Dendritic cell treated with granulocyte-macrophage colony-stimulating factor and Interleukin-4, amounts not matched to agents 40 ng/mL and 50 ng/mL, for 4 days (primary cell): ENCODE measurements at regions not wholly inside any gene's neighbourhood (a gene's known extent, or its start where the extent isn't known, plus 50 kb on each side); places are given as distances from the start of the nearest gene placed in this dataset.

Experiments used
- H3K27ac Mint-ChIP-seq: one replicate; pipeline ENCODE4 v1.8.0; 2022; ENCODE audit warnings: mild to moderate bottlenecking, mixed read lengths
- H3K27me3 Mint-ChIP-seq: one replicate; pipeline ENCODE4 v1.8.0; 2022; ENCODE audit warnings: mild to moderate bottlenecking, mixed read lengths
- H3K36me3 Mint-ChIP-seq: one replicate; pipeline ENCODE4 v1.8.0; 2022; ENCODE audit warnings: low read depth, mixed read lengths
- H3K4me1 Mint-ChIP-seq: one replicate; pipeline ENCODE4 v1.8.0; 2022; ENCODE audit warnings: low read depth, mixed read lengths
- H3K4me3 Mint-ChIP-seq: one replicate; pipeline ENCODE4 v1.8.0; 2022; ENCODE audit warnings: mild to moderate bottlenecking, moderate library complexity, mixed read lengths
- H3K9me3 Mint-ChIP-seq: one replicate; pipeline ENCODE4 v1.8.0; 2022; ENCODE audit warnings: mixed read lengths
- intact Hi-C: fragments of 100-400 bp; cut with micrococcal nuclease; formaldehyde crosslinking; loops from one replicate; pipeline ENCODE4 v1.15.0; 2022

GRCh38 chr18:78861116-78861515 is 118.5 kb upstream of the SALL3 start:
- no peaks in the 10 kb centered on the region for H3K36me3 Mint-ChIP-seq
- peaks cover 11% of the 10 kb centered on the region for H3K27me3 Mint-ChIP-seq
- H3K9me3 Mint-ChIP-seq, result peaks cover 7% of the 10 kb centered on the region
- H3K27ac Mint-ChIP-seq, result no peak overlapping the region
- no peak overlapping the region for H3K4me3 Mint-ChIP-seq
- no peaks in the 10 kb centered on the region for H3K4me1 Mint-ChIP-seq
- intact Hi-C loops, result no loop called here

DNA sequence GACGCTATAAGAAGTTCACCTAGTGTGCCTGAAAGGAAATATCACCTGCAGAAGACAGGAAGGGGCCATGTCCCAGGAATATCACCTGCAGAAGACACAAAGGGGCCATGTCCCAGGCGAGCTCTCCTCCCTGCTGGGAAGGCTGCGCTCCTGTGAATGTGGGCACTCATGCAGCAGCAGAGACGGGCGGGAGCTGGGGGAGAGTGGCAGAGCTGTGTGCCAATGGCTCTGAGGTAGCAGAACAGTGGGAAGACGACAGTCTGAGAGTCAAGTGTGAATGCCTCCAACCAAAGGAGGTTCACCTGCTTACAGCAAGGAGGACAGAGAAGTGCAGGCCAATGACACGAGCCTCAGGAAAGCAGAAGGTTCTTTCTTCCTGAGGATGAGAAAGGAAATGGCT is 117.9 kb upstream of the SALL3 start:
- Mint-ChIP-seq H3K4me1 (no peaks in the 10 kb centered on the region), H3K4me3 (no peak overlapping the region), H3K9me3 (peaks cover 1% of the 10 kb centered on the region), H3K27ac (no peak overlapping the region), H3K27me3 (peaks cover 11% of the 10 kb centered on the region), H3K36me3 (no peaks in the 10 kb centered on the region)
- intact Hi-C loops, result no loop called here

- peaks cover 11% of the 10 kb centered on the region for H3K27me3 Mint-ChIP-seq
- H3K4me1 Mint-ChIP-seq, result no peaks in the 10 kb centered on the region
- no peak overlapping the region for H3K27ac Mint-ChIP-seq
- no peak overlapping the region for H3K4me3 Mint-ChIP-seq
- intact Hi-C loops, result no loop called here
- no peaks in the 10 kb centered on the region for H3K36me3 Mint-ChIP-seq
- no peaks in the 10 kb centered on the region for H3K9me3 Mint-ChIP-seq
These were observed 117.2 kb upstream of the SALL3 start for GRCh38 chr18:78862395-78862794.

DNA sequence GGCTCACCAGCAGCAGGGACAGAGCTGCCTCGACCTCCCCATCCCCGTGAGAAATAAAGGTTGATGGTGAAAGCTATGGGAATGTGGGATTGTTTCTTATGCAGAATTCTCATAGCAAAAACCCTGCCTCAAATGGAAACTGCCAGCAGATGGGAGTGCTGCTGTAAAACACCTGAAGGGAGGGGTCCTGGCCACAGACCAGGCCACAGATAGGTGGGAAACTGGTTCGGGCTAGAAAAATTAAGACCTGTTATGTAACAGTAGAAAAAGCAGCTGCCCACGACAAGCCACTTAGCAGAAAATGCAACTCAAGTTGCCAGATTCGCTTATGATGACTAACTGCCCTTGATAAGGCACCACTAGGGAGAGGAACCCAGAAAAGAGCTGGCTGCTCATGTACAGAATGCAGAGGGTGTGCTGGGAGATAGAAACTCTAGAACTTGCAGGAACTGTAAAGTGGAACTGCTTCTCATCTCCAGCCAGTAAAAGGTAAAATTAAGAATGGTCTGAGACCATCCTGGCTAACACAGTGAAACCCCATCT is 114.5 kb upstream of the SALL3 start:
- Mint-ChIP-seq H3K27me3 (peaks cover 15% of the 10 kb centered on the region), H3K36me3 (no peaks in the 10 kb centered on the region), H3K27ac (no peak overlapping the region), H3K9me3 (no peaks in the 10 kb centered on the region), H3K4me1 (no peaks in the 10 kb centered on the region), H3K4me3 (no peak overlapping the region)
- intact Hi-C loops, result no loop called here

DNA sequence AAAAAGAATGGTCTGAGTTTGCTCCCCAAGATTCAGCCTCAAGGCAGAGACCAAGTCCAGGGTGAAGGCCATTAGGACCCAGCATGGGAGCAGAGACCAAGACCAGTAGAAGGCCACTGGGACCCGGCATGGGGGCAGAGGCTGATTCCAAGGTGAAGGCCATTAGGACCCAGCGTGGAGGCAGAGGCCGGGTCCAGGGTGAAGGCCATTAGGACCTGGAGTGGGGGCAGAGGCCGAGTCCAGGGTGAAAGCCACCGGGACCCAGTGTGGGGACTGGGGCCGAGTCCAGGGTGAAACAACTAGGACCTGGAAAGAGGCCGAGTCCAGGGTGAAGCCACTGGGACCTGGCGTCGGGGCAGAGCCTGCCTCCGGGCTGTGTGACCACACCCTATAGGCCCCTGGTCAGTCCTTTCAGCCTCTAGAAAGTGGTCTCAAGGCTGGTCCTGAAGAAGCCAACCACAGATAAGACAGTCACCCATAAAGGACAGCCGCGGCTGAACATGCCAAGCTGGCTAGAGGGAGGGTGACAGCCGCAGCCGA is 113.8 kb upstream of the SALL3 start:
- Mint-ChIP-seq H3K27ac (no peak overlapping the region), H3K9me3 (no peaks in the 10 kb centered on the region), H3K27me3 (peaks cover 18% of the 10 kb centered on the region), H3K36me3 (no peaks in the 10 kb centered on the region), H3K4me1 (no peaks in the 10 kb centered on the region), H3K4me3 (no peak overlapping the region)
- intact Hi-C loops, result no loop called here

DNA sequence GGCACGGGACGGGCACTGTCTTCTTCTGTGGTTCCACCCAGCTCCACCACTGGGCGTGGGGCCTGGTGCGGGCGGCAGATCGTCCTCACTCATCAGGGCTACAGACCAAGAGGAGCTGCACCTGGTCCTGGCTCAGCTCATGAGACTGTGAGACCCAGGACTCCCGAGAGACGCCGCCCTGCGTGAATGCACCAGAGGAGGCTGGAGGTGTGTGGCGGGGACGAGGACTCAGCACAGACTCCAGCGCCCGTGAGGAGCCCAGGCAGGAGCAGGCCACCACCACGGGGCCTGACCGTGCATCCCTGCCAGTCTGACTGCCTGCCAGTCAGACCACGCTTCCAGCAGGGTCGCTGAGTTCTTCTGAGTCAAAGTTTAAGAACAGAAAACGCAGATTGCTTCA is 112.5 kb upstream of the SALL3 start:
- intact Hi-C loops, result no loop called here
- H3K27ac Mint-ChIP-seq, result no peak overlapping the region
- no peaks in the 10 kb centered on the region for H3K9me3 Mint-ChIP-seq
- H3K4me3 Mint-ChIP-seq, result no peak overlapping the region
- H3K36me3 Mint-ChIP-seq, result no peaks in the 10 kb centered on the region
- no peaks in the 10 kb centered on the region for H3K4me1 Mint-ChIP-seq
- peaks cover 15% of the 10 kb centered on the region for H3K27me3 Mint-ChIP-seq

DNA sequence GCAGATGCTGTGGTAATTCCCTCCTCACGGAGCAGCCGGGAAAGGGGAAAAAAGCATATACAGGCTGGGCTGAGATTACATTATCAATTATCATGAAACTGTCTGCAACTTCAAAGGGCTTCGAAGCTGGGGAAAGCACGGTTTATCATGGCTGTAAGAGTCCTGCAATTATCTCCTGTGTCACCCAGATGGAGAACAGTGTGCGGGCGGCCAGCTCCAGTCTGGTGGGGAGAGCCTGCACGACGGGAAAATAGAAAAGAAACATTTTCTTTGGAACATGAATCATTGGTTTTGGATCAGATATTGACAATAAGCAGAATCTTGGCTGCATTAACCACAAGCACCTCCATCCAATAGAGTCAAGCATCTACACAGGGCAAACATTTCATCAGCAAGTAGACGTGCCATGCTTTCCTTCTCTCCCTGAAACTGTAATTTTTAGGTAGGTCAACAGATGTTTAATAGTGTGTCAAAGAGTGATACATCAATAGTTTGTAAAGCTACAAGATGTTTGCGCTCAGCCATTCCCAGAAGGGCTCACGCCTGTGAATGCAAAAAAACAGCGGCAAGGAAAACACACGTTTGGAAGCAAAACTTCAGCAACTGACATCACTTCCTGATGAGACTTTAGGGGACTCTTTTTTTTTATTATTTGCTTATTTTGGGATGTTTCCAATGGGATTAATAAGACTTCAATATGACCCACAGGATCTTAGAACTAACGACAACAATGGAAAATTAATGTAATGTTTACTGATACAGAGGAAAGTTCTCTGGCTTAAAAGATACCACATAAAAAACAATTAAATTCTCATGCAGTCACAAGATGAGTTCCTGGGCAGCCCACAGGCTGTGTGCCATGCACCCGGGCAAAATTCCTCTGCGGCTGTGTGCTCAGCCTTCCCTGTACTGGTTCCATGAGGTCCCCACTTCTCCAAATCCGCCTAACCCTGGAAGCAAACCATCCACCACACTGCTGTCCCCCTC is 111.0 kb upstream of the SALL3 start:
- Mint-ChIP-seq H3K4me1 (no peaks in the 10 kb centered on the region), H3K27me3 (peaks cover 11% of the 10 kb centered on the region), H3K4me3 (no peak overlapping the region), H3K27ac (no peak overlapping the region), H3K9me3 (no peaks in the 10 kb centered on the region), H3K36me3 (no peaks in the 10 kb centered on the region)
- intact Hi-C loops, result no loop called here

GRCh38 chr18:78871618-78872017 is 108.0 kb upstream of the SALL3 start:
- Mint-ChIP-seq H3K4me1 (peaks cover 21% of the 10 kb centered on the region), H3K36me3 (no peaks in the 10 kb centered on the region), H3K9me3 (no peaks in the 10 kb centered on the region), H3K27me3 (peaks cover 9% of the 10 kb centered on the region), H3K4me3 (no peak overlapping the region), H3K27ac (no peak overlapping the region)
- intact Hi-C loops, result no loop called here

GRCh38 chr18:78873926-78874500 is 105.6 kb upstream of the SALL3 start:
- intact Hi-C loops, result loop anchor here (2.0 kb wide), 1 partner anchor 43 kb away; no protein-coding TSS in a partner anchor
- H3K27ac Mint-ChIP-seq, result no peak overlapping the region
- peaks cover 8% of the 10 kb centered on the region for H3K27me3 Mint-ChIP-seq
- no peak overlapping the region for H3K4me3 Mint-ChIP-seq
- H3K36me3 Mint-ChIP-seq, result no peaks in the 10 kb centered on the region
- no peaks in the 10 kb centered on the region for H3K9me3 Mint-ChIP-seq
- peaks cover 28% of the 10 kb centered on the region for H3K4me1 Mint-ChIP-seq

DNA sequence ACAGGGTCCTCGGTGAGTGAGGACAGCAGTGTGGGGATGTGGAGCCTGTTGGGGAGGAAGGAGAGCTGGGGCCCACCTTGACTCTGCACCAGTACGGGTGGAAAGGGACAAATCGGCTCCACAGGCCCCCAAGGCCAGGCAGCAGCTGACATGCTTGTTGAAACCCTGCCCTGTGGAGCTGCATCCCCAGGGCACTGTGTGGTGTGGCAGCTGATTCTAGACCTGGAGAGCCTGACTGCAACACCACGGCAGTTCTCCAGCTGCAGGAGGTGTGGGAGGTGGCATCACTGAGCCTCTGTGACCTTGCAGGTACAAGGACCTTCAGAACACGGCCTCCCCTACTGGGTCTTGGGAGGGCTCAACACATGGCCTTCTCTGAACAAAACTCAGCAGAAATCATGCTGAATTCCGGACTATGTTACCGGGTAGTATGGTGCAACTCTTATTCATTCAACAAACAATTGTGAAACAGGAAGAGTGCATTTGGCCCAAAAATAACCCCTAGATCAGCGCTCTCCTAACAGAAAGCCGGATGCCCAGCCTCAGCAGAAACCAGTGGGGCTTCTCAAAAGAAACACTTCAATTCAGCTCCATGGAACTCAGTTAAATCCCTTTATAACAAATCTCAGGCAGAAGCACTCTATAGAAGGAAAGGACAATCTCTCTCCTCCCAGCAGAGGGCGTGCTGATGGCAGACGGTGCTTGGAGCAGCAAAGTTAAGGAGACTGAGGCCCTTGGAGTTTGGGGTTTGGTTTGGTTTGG is 104.4 kb upstream of the SALL3 start:
- no peaks in the 10 kb centered on the region for H3K36me3 Mint-ChIP-seq
- no peaks in the 10 kb centered on the region for H3K9me3 Mint-ChIP-seq
- no peak overlapping the region for H3K4me3 Mint-ChIP-seq
- intact Hi-C loops, result loop anchor here (1.0 to 2.0 kb wide), 2 partner anchors 42 to 371 kb away; no protein-coding TSS in a partner anchor
- H3K4me1 Mint-ChIP-seq, result peaks cover 28% of the 10 kb centered on the region
- peaks cover 6% of the 10 kb centered on the region for H3K27me3 Mint-ChIP-seq
- no peak overlapping the region for H3K27ac Mint-ChIP-seq

DNA sequence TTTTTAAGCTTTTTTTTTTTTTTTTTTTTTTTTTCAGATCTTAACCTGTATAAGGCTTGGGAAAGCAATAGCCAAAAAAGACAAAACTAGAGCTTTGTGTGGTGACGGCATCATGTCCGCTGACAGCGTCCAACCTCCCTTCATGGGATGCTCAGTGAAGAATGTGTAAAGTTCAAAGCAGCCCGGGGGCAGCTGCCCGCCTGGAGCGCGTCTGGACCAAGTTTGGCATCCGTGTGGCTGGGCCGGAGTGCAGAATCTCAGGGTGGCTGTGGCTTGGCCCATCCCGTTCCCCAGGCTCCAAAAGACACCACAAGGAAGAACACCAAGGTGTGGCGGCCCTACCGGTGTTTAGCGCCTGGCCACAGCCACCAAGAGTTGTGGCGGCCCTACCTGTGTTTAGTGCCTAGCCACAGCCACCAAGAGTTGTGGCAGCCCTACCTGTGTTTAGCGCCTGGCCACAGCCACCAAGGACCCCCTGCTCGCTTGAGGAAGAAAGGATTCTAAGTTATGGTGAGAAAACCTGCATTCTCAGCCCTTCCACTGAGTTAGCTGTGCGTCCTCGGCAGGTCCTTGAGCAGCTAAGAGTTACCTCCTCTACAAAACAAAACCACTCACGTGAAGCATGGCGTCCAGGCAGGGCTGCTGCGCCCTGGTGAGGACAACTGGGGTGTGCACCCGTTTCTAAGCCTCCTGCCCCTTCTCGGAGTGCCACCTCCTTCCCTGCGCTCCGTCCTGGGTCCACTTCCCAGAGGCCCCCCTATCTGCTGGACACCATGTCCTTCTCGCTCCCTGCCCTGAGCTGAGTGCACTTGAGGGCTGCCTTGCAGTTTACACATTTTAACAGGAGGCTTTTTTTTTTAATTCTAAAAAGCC is 103.6 kb upstream of the SALL3 start:
- intact Hi-C loops, result loop anchor here (1.0 to 2.0 kb wide), 2 partner anchors 41 to 370 kb away; no protein-coding TSS in a partner anchor
- Mint-ChIP-seq H3K36me3 (no peaks in the 10 kb centered on the region), H3K27me3 (peaks cover 3% of the 10 kb centered on the region), H3K4me3 (no peak overlapping the region), H3K9me3 (no peaks in the 10 kb centered on the region), H3K27ac (no peak overlapping the region), H3K4me1 (peaks cover 28% of the 10 kb centered on the region)

DNA sequence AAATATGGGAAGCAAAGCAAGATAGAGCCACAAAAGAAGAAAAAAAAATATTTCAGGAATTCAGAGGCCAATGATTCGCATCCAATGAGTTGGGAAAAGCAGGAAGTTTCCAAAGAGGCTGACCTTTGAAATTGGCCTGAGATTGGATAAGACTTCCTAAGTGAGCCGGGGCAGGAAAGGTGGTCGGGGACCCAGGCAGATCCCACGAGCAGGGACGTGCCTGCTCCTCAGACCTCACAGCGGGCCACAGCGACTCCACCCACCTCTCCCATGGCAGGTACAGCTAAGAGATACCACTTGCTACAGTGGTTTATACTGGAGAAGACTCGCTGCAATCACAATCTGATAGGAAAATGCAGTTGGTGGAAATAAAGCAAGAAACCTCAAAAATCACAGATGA is 102.8 kb upstream of the SALL3 start:
- Mint-ChIP-seq H3K27me3 (peaks cover 3% of the 10 kb centered on the region), H3K4me3 (no peak overlapping the region), H3K36me3 (no peaks in the 10 kb centered on the region), H3K27ac (no peak overlapping the region), H3K4me1 (peaks cover 28% of the 10 kb centered on the region), H3K9me3 (no peaks in the 10 kb centered on the region)
- intact Hi-C loops, result no loop called here

DNA sequence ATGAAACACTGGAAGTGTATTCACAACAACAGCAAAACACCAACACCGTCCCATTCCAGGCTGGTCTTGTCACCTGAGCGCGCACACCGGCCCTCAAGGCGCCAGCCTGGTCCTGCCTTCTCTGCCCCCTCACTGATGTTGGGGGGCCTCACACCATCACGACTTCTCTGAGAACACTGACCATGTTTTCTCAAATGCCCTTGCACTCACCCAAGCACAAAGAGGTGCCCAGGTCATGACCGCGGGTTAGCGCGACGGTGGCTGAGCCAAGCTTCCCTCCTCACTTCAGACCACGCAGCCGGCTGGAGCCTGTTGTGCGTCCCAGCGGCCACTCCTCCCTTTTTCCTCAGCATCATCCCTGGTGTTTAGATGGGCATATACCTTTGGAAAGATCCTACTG is 101.3 kb upstream of the SALL3 start:
- peaks cover 28% of the 10 kb centered on the region for H3K4me1 Mint-ChIP-seq
- no peaks in the 10 kb centered on the region for H3K36me3 Mint-ChIP-seq
- H3K27me3 Mint-ChIP-seq, result peaks cover 7% of the 10 kb centered on the region
- no peaks in the 10 kb centered on the region for H3K9me3 Mint-ChIP-seq
- H3K27ac Mint-ChIP-seq, result no peak overlapping the region
- no peak overlapping the region for H3K4me3 Mint-ChIP-seq
- intact Hi-C loops, result no loop called here
